ENCODE measurements at regions not wholly inside any gene's neighbourhood (a gene's known extent, or its start where the extent isn't known, plus 50 kb on each side); places are given as distances from the start of the nearest gene placed in this dataset.

DNA sequence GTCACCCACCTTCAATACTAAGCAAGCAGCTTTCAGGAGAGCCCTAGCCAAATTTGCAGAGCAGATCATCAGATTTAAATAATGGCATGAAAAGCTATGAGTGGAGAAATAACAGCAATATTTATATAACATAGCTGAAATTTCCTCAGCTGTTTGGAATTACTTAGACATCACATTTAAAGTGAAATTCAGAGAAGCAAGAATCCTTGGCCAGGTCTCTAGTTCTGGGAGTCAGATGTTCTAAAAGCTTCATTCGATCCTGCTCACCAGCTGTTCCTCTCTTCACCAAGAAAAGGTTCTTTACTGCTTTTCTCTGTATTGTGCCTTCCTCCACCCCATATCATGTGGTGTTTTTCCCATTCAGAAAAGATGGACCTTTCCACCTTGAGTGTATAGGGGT lies 152.3 kb upstream of the JAG1 start:
- no peak overlapping the region for H3K27ac ChIP-seq (ENCODE audit: low read depth, low read length)
- H3K36me3 ChIP-seq (ENCODE audit: control insufficient read depth, insufficient read depth, low read length) = no peaks in the 10 kb centered on the region
- no peaks in the 10 kb centered on the region for H3K4me1 ChIP-seq (ENCODE audit: control insufficient read depth, insufficient read depth, low read length)
- H3K9me3 ChIP-seq (ENCODE audit: control insufficient read depth, insufficient read depth, low read length) = no peaks in the 10 kb centered on the region
- H3K27me3 ChIP-seq (ENCODE audit: control insufficient read depth, insufficient read depth, low read length) = no peaks in the 10 kb centered on the region
- DNase-seq (ENCODE audit: low read depth in 4 of 6, low spot score in 6 of 6) = no peak
- H3K4me3 ChIP-seq (ENCODE audit: low read depth, low read length) = no peak overlapping the region
- WGBS (ENCODE audit: insufficient coverage) = no CpG with 5 or more reads among the region's 1 CpG

GRCh38 chr20:10828180-10828579 lies 154.4 kb upstream of the JAG1 start:
- Histone ChIP-seq H3K4me3 (ENCODE audit: low read depth, low read length) (no peak overlapping the region), H3K9me3 (ENCODE audit: control insufficient read depth, insufficient read depth, low read length) (no peaks in the 10 kb centered on the region), H3K4me1 (ENCODE audit: control insufficient read depth, insufficient read depth, low read length) (no peaks in the 10 kb centered on the region), H3K27me3 (ENCODE audit: control insufficient read depth, insufficient read depth, low read length) (no peaks in the 10 kb centered on the region), H3K27ac (ENCODE audit: low read depth, low read length) (no peak overlapping the region), H3K36me3 (ENCODE audit: control insufficient read depth, insufficient read depth, low read length) (no peaks in the 10 kb centered on the region)
- DNase-seq (ENCODE audit: low read depth in 4 of 6, low spot score in 6 of 6) = no peak
- WGBS (ENCODE audit: insufficient coverage) = 100% methylated on average over 4 of the region's 5 CpGs

GRCh38 chr20:10832141-10832540 lies 158.3 kb upstream of the JAG1 start:
- DNase-seq (ENCODE audit: low read depth in 4 of 6, low spot score in 6 of 6) = no peak
- Histone ChIP-seq H3K27ac (ENCODE audit: low read depth, low read length) (no peak overlapping the region), H3K9me3 (ENCODE audit: control insufficient read depth, insufficient read depth, low read length) (no peaks in the 10 kb centered on the region), H3K4me1 (ENCODE audit: control insufficient read depth, insufficient read depth, low read length) (no peaks in the 10 kb centered on the region), H3K36me3 (ENCODE audit: control insufficient read depth, insufficient read depth, low read length) (no peaks in the 10 kb centered on the region), H3K27me3 (ENCODE audit: control insufficient read depth, insufficient read depth, low read length) (no peaks in the 10 kb centered on the region), H3K4me3 (ENCODE audit: low read depth, low read length) (no peak overlapping the region)

- H3K4me1 ChIP-seq (ENCODE audit: control insufficient read depth, insufficient read depth, low read length) = no peaks in the 10 kb centered on the region
- peaks cover 7% of the 10 kb centered on the region for H3K9me3 ChIP-seq (ENCODE audit: control insufficient read depth, insufficient read depth, low read length)
- no peak for DNase-seq (ENCODE audit: low read depth in 4 of 6, low spot score in 6 of 6)
- no peaks in the 10 kb centered on the region for H3K27me3 ChIP-seq (ENCODE audit: control insufficient read depth, insufficient read depth, low read length)
- no peaks in the 10 kb centered on the region for H3K36me3 ChIP-seq (ENCODE audit: control insufficient read depth, insufficient read depth, low read length)
- no peak overlapping the region for H3K27ac ChIP-seq (ENCODE audit: low read depth, low read length)
- no peak overlapping the region for H3K4me3 ChIP-seq (ENCODE audit: low read depth, low read length)
Observed at GRCh38 chr20:10837901-10838300, 164.1 kb upstream of the JAG1 start.

- DNase-seq (ENCODE audit: low read depth in 4 of 6, low spot score in 6 of 6) = no peak
- Histone ChIP-seq H3K4me3 (ENCODE audit: low read depth, low read length) (no peak overlapping the region), H3K27ac (ENCODE audit: low read depth, low read length) (no peak overlapping the region), H3K4me1 (ENCODE audit: control insufficient read depth, insufficient read depth, low read length) (no peaks in the 10 kb centered on the region), H3K36me3 (ENCODE audit: control insufficient read depth, insufficient read depth, low read length) (no peaks in the 10 kb centered on the region), H3K27me3 (ENCODE audit: control insufficient read depth, insufficient read depth, low read length) (no peaks in the 10 kb centered on the region), H3K9me3 (ENCODE audit: control insufficient read depth, insufficient read depth, low read length) (peaks cover 7% of the 10 kb centered on the region)
- WGBS (ENCODE audit: insufficient coverage) = no CpG with 5 or more reads among the region's 3 CpGs
Observed at GRCh38 chr20:10842116-10842515, 168.3 kb upstream of the JAG1 start.

DNA sequence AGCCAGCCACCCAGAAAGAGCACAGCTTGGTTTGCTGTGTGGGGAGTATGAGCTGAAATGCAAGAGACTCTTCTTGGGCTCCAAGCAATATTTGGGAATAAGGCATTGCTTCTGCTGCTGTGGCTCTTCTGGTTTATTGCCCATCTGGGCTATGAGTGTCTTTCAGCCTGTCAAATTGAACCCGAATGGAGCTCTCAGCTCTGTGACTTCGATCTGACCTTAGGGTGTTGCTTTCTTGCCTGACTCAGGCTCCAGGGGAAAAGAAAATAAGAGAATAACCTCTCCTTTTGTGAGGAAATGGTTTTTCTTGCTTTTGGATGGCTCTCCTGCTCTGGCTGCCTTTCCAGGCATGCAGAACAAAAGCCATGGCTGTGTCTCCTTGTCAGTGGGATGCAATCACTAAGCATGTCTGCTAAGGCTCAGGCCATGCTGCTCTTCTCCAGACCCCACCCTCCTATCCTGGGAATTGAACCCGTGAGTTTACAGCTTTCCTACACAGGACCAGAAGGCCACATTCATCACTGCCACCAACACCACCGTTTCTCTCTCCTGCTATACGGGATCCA lies 169.4 kb upstream of the JAG1 start:
- Histone ChIP-seq H3K9me3 (ENCODE audit: control insufficient read depth, insufficient read depth, low read length) (peaks cover 7% of the 10 kb centered on the region), H3K36me3 (ENCODE audit: control insufficient read depth, insufficient read depth, low read length) (no peaks in the 10 kb centered on the region), H3K4me1 (ENCODE audit: control insufficient read depth, insufficient read depth, low read length) (no peaks in the 10 kb centered on the region), H3K4me3 (ENCODE audit: low read depth, low read length) (no peak overlapping the region), H3K27me3 (ENCODE audit: control insufficient read depth, insufficient read depth, low read length) (no peaks in the 10 kb centered on the region), H3K27ac (ENCODE audit: low read depth, low read length) (no peak overlapping the region)
- peak in 1 of 6 donors; percentile 31 for DNase-seq (ENCODE audit: low read depth in 4 of 6, low spot score in 6 of 6)
- WGBS (ENCODE audit: insufficient coverage) = 43% methylated on average over 4 of the region's 5 CpGs

DNA sequence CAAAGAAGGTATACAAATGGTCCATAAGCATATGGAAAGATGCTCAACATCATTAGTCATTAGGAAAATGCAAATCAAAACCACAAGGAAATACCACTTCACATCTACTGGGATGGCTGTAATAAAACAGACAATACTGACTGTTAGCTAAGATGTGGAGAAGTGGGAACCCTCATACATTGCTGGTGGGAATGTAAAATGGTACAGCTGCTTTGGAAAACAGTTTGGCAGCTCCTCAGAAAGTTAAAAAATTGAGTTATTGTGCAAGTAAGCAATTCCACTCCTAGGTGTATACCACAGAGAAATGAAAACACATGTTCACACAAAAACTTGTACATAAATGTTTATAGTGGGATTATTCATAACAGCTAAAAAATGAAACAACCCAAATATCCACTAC lies 173.0 kb upstream of the JAG1 start:
- H3K27me3 ChIP-seq (ENCODE audit: control insufficient read depth, insufficient read depth, low read length) = no peaks in the 10 kb centered on the region
- H3K4me1 ChIP-seq (ENCODE audit: control insufficient read depth, insufficient read depth, low read length) = no peaks in the 10 kb centered on the region
- H3K4me3 ChIP-seq (ENCODE audit: low read depth, low read length) = no peak overlapping the region
- H3K36me3 ChIP-seq (ENCODE audit: control insufficient read depth, insufficient read depth, low read length) = no peaks in the 10 kb centered on the region
- peaks cover 4% of the 10 kb centered on the region for H3K9me3 ChIP-seq (ENCODE audit: control insufficient read depth, insufficient read depth, low read length)
- DNase-seq (ENCODE audit: low read depth in 4 of 6, low spot score in 6 of 6) = no peak
- no peak overlapping the region for H3K27ac ChIP-seq (ENCODE audit: low read depth, low read length)

- DNase-seq (ENCODE audit: low read depth in 4 of 6, low spot score in 6 of 6) = no peak
- WGBS (ENCODE audit: insufficient coverage) = 73% methylated on average over 2 of the region's 6 CpGs
- Histone ChIP-seq H3K27me3 (ENCODE audit: control insufficient read depth, insufficient read depth, low read length) (peaks cover 2% of the 10 kb centered on the region), H3K27ac (ENCODE audit: low read depth, low read length) (no peak overlapping the region), H3K36me3 (ENCODE audit: control insufficient read depth, insufficient read depth, low read length) (no peaks in the 10 kb centered on the region), H3K4me3 (ENCODE audit: low read depth, low read length) (no peak overlapping the region), H3K4me1 (ENCODE audit: control insufficient read depth, insufficient read depth, low read length) (no peaks in the 10 kb centered on the region), H3K9me3 (ENCODE audit: control insufficient read depth, insufficient read depth, low read length) (no peaks in the 10 kb centered on the region)
Observed at GRCh38 chr20:10848810-10849370, 175.1 kb upstream of the JAG1 start.

DNA sequence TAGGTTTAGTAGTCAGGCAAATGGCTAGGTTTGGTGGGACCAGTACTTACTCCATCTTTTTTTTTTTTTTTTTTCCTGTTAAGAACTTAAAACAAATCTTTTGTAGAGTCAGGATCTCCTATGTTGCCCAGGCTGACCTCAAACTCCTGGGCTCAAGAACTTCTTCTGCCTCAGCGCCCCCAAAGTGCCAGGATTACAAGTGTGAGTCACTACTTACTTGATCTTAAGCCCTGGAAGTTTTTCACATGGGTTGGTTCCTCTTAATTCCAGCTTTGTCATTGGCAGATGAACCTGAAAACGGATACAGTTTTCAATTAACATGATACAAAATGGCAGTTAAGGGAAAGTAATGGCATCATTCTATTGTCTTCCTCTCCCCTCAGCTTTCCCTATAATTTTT lies 179.4 kb upstream of the JAG1 start:
- no peaks in the 10 kb centered on the region for H3K4me1 ChIP-seq (ENCODE audit: control insufficient read depth, insufficient read depth, low read length)
- no peaks in the 10 kb centered on the region for H3K36me3 ChIP-seq (ENCODE audit: control insufficient read depth, insufficient read depth, low read length)
- no peak overlapping the region for H3K27ac ChIP-seq (ENCODE audit: low read depth, low read length)
- H3K9me3 ChIP-seq (ENCODE audit: control insufficient read depth, insufficient read depth, low read length) = no peaks in the 10 kb centered on the region
- H3K27me3 ChIP-seq (ENCODE audit: control insufficient read depth, insufficient read depth, low read length) = peaks cover 2% of the 10 kb centered on the region
- DNase-seq (ENCODE audit: low read depth in 4 of 6, low spot score in 6 of 6) = no peak
- 100% methylated on average over 1 of the region's 2 CpGs for WGBS (ENCODE audit: insufficient coverage)
- no peak overlapping the region for H3K4me3 ChIP-seq (ENCODE audit: low read depth, low read length)

GRCh38 chr20:10853731-10854130 lies 179.9 kb upstream of the JAG1 start:
- H3K27ac ChIP-seq (ENCODE audit: low read depth, low read length) = no peak overlapping the region
- no CpG with 5 or more reads among the region's 4 CpGs for WGBS (ENCODE audit: insufficient coverage)

More at GRCh38 chr20:10853731-10854130, 179.9 kb upstream of the JAG1 start:
- no peaks in the 10 kb centered on the region for H3K36me3 ChIP-seq (ENCODE audit: control insufficient read depth, insufficient read depth, low read length)
- no peak overlapping the region for H3K4me3 ChIP-seq (ENCODE audit: low read depth, low read length)
- no peaks in the 10 kb centered on the region for H3K4me1 ChIP-seq (ENCODE audit: control insufficient read depth, insufficient read depth, low read length)
- H3K27me3 ChIP-seq (ENCODE audit: control insufficient read depth, insufficient read depth, low read length) = peaks cover 2% of the 10 kb centered on the region
- no peaks in the 10 kb centered on the region for H3K9me3 ChIP-seq (ENCODE audit: control insufficient read depth, insufficient read depth, low read length)
- no peak for DNase-seq (ENCODE audit: low read depth in 4 of 6, low spot score in 6 of 6)

Data from spinal cord (tissue), 9 donors.